ENCODE measurements at regions not wholly inside any gene's neighbourhood (a gene's known extent, or its start where the extent isn't known, plus 50 kb on each side); places are given as distances from the start of the nearest gene placed in this dataset.

- Histone ChIP-seq H3K9me2 (replicated peaks; ENCODE audit: insufficient read depth, low read length) (no peaks in the 10 kb centered on the region), H2AFZ (ENCODE audit: low read depth, low read length, severe bottlenecking) (no peak overlapping the region), H3K79me2 (ENCODE audit: insufficient read depth, low read length) (no peaks in the 10 kb centered on the region), H3K27me3 (ENCODE audit: low read length) (no peaks in the 10 kb centered on the region), H3F3A (ENCODE audit: insufficient read depth) (no peaks in the 10 kb centered on the region), H4K20me1 (ENCODE audit: low read depth, low read length) (no peaks in the 10 kb centered on the region), H3K4me3 (ENCODE audit: insufficient read depth, low read length, poor library complexity, severe bottlenecking) (no peak overlapping the region), H3K4me2 (ENCODE audit: low read depth, low read length, poor library complexity, severe bottlenecking) (no peak overlapping the region), H3K36me3 (ENCODE audit: low read length) (no peaks in the 10 kb centered on the region), H3K9me3 (ENCODE audit: insufficient read depth, low read length) (no peaks in the 10 kb centered on the region), H3K9ac (ENCODE audit: low read length) (no peak overlapping the region), H3K27ac (ENCODE audit: low read depth, low read length) (no peak overlapping the region)
- no peak for TF ChIP-seq EZH2phosphoT487 (conservative IDR thresholded peaks at IDR 0.05; ENCODE audit: low read length)
- TF ChIP-seq CTCF (IDR thresholded peaks at IDR 0.05; ENCODE audit: insufficient read depth, low read length, poor library complexity, severe bottlenecking), result no peak
These were observed 273.9 kb upstream of the MAF start for GRCh38 chr16:79874391-79874790.

- Histone ChIP-seq H3K9ac (ENCODE audit: low read length) (no peak overlapping the region), H3K4me2 (ENCODE audit: low read depth, low read length, poor library complexity, severe bottlenecking) (no peak overlapping the region), H3K4me3 (ENCODE audit: insufficient read depth, low read length, poor library complexity, severe bottlenecking) (no peak overlapping the region), H3K27me3 (ENCODE audit: low read length) (no peaks in the 10 kb centered on the region), H4K20me1 (ENCODE audit: low read depth, low read length) (no peaks in the 10 kb centered on the region), H3K27ac (ENCODE audit: low read depth, low read length) (no peak overlapping the region), H3K9me2 (replicated peaks; ENCODE audit: insufficient read depth, low read length) (no peaks in the 10 kb centered on the region), H3K9me3 (ENCODE audit: insufficient read depth, low read length) (no peaks in the 10 kb centered on the region), H3F3A (ENCODE audit: insufficient read depth) (no peaks in the 10 kb centered on the region), H3K79me2 (ENCODE audit: insufficient read depth, low read length) (no peaks in the 10 kb centered on the region), H2AFZ (ENCODE audit: low read depth, low read length, severe bottlenecking) (no peak overlapping the region), H3K36me3 (ENCODE audit: low read length) (no peaks in the 10 kb centered on the region)
- TF ChIP-seq CTCF (IDR thresholded peaks at IDR 0.05; ENCODE audit: insufficient read depth, low read length, poor library complexity, severe bottlenecking) (no peak), EZH2phosphoT487 (conservative IDR thresholded peaks at IDR 0.05; ENCODE audit: low read length) (no peak)
These were observed 273.3 kb upstream of the MAF start for GRCh38 chr16:79873825-79874224.

GRCh38 chr16:79871906-79872305 lies 271.4 kb upstream of the MAF start:
- Histone ChIP-seq H3K4me2 (ENCODE audit: low read depth, low read length, poor library complexity, severe bottlenecking) (no peak overlapping the region), H3K27ac (ENCODE audit: low read depth, low read length) (no peak overlapping the region), H3F3A (ENCODE audit: insufficient read depth) (no peaks in the 10 kb centered on the region), H4K20me1 (ENCODE audit: low read depth, low read length) (no peaks in the 10 kb centered on the region), H3K9me2 (replicated peaks; ENCODE audit: insufficient read depth, low read length) (no peaks in the 10 kb centered on the region), H3K9ac (ENCODE audit: low read length) (no peak overlapping the region), H2AFZ (ENCODE audit: low read depth, low read length, severe bottlenecking) (no peak overlapping the region), H3K79me2 (ENCODE audit: insufficient read depth, low read length) (no peaks in the 10 kb centered on the region), H3K4me3 (ENCODE audit: insufficient read depth, low read length, poor library complexity, severe bottlenecking) (no peak overlapping the region), H3K27me3 (ENCODE audit: low read length) (no peaks in the 10 kb centered on the region), H3K36me3 (ENCODE audit: low read length) (no peaks in the 10 kb centered on the region), H3K9me3 (ENCODE audit: insufficient read depth, low read length) (no peaks in the 10 kb centered on the region)
- TF ChIP-seq EZH2phosphoT487 (conservative IDR thresholded peaks at IDR 0.05; ENCODE audit: low read length) (no peak), CTCF (IDR thresholded peaks at IDR 0.05; ENCODE audit: insufficient read depth, low read length, poor library complexity, severe bottlenecking) (no peak)

Data from SU-DHL-6 (cell line).